ENCODE measurements at regions not wholly inside any gene's neighbourhood (a gene's known extent, or its start where the extent isn't known, plus 50 kb on each side); places are given as distances from the start of the nearest gene placed in this dataset.

DNA sequence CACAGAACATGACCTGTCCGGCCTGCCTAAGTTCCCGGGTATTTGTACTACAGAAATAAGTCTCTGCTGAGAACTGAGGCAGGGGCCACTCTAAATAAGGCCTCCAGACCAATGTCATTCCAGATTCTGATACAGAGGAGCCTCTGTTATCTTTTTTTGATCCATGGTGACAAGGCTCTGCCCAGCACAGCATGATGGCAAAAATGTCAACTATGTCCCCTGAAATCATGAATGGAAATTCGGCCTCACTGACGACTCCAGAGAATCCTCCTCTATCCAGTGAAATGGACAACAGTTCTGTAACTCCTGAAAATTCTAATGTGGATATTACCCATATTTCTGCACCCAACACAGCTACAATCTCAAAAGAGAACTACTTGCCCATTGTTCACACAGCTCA, 335.0 kb downstream of the DNAH5 start:
- TF ChIP-seq POLR2AphosphoS5 (IDR thresholded peaks at IDR 0.05), result no peak
- TF ChIP-seq, protein P1, sequence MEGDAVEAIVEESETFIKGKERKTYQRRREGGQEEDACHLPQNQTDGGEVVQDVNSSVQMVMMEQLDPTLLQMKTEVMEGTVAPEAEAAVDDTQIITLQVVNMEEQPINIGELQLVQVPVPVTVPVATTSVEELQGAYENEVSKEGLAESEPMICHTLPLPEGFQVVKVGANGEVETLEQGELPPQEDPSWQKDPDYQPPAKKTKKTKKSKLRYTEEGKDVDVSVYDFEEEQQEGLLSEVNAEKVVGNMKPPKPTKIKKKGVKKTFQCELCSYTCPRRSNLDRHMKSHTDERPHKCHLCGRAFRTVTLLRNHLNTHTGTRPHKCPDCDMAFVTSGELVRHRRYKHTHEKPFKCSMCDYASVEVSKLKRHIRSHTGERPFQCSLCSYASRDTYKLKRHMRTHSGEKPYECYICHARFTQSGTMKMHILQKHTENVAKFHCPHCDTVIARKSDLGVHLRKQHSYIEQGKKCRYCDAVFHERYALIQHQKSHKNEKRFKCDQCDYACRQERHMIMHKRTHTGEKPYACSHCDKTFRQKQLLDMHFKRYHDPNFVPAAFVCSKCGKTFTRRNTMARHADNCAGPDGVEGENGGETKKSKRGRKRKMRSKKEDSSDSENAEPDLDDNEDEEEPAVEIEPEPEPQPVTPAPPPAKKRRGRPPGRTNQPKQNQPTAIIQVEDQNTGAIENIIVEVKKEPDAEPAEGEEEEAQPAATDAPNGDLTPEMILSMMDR (IDR thresholded peaks at IDR 0.05), result no peak

All from upper lobe of left lung (tissue), 4 donors.